ENCODE measurements at regions not wholly inside any gene's neighbourhood (a gene's known extent, or its start where the extent isn't known, plus 50 kb on each side); places are given as distances from the start of the nearest gene placed in this dataset.
A peak's percentile ranks its signal among the peaks of the same experiment; 100 is the strongest.

- DNase-seq (ENCODE audit: low spot score): no peak
These were observed 246.2 kb downstream of the LRFN2 start for GRCh38 chr6:40340957-40341356.

- no peak for DNase-seq (ENCODE audit: low spot score)
These were observed 247.0 kb downstream of the LRFN2 start for GRCh38 chr6:40340196-40340595.

- no peak for DNase-seq (ENCODE audit: low spot score)
These were observed 248.9 kb downstream of the LRFN2 start for GRCh38 chr6:40338306-40338705.

- no peak for DNase-seq (ENCODE audit: low spot score)
These were observed 250.0 kb downstream of the LRFN2 start for GRCh38 chr6:40336940-40337760.

DNA sequence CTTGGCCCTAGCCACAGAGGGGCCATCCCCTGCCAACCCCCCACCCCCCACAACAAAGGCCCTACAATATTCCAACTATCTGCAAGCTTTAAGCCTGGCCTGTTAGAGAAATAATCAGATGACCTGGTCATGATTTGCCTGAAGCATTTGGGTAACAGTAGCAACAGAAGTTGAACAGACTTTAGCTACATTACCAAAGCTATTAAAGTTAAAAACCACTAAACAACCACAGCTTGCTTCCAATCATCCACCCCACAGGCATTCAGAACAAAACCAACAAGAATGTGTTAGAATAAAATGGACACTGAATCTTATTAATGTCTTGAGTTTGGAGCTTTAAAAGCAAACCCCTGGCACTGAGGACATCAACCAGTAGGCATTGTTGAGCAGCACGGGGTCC lies 250.9 kb downstream of the LRFN2 start:
- no peak for DNase-seq (ENCODE audit: low spot score)

DNA sequence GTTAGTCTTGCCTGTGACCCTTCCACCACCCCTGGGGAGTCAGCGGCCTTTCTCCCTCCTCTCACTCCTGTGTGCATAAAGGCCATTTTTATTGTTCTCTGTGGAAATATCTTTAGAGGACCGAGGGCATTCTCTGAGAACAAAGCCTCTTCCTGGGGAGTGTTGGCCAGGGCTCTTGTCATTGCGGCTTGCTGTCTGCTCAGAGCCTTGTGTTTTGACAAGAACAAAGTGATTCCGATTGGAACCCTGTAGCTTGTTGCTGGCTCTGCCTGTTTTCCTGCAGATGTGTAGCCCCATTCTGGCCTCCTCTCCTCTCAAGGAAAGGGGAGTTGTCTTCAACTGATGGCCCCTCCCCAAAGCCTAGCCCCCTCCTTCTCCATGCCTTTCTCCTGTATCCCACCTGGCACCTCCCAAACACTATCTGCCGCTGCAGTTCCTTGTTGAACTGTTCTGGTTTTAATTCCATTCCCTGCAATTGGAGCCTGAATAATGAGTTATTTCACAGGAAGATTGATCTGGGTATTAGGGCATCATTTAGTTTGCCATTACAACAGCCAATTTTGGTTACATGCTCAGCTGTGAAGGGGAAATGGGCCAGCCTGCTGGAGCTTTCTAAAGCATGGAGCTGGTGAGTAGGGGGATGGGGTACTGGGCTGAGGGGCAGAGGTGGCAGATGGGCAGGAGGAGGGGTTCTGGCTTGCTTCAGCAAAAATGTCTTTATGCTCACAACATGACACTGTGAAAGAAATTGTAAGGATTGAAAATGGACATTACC lies 252.5 kb downstream of the LRFN2 start:
- no peak for DNase-seq (ENCODE audit: low spot score)

DNA sequence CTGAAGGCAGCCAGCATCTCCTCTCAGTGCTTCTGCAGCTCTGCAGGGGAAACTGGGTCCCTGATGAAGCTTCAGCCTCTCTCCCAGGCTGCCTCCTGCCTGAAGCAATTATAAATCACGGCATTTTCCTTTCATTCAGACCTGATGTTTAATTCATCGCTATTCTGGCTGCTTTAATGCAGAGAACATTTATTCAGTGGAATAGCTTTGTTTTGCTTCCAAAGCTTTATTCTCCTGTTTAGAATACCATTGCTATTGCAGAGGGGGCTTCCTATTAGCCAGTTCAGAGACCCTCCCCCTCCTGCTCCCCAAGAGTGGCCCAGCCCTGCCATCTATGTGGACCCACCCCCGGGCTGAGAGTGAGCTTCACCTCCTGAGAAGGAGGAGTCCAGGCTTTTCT lies 255.6 kb downstream of the LRFN2 start:
- no peak for DNase-seq (ENCODE audit: low spot score)

DNA sequence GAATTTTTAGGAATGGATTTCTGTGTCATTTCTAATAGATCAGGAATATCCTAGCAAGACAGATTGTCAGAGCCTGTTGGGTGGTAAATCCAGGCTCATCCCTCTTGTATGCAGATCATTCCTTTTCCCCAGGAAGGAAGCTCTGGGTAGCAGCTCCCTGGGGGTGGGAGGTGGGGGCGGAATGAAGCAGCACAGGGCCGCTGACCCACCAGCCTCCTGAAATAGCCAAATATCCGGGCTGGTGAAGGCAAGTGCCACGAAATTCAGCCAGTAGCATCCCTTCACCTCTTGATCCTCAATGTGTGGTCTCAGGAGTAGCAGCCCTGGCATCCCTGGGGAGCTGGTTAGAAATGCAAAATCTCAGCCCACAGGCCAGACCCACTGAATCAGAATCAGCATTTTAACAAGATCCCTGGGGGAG lies 256.9 kb downstream of the LRFN2 start:
- no peak for DNase-seq (ENCODE audit: low spot score)

GRCh38 chr6:40328986-40329545 lies 258.1 kb downstream of the LRFN2 start:
- no peak for DNase-seq (ENCODE audit: low spot score)

GRCh38 chr6:40328386-40328985 lies 258.7 kb downstream of the LRFN2 start:
- DNase-seq (ENCODE audit: low spot score): peak; percentile 9

DNA sequence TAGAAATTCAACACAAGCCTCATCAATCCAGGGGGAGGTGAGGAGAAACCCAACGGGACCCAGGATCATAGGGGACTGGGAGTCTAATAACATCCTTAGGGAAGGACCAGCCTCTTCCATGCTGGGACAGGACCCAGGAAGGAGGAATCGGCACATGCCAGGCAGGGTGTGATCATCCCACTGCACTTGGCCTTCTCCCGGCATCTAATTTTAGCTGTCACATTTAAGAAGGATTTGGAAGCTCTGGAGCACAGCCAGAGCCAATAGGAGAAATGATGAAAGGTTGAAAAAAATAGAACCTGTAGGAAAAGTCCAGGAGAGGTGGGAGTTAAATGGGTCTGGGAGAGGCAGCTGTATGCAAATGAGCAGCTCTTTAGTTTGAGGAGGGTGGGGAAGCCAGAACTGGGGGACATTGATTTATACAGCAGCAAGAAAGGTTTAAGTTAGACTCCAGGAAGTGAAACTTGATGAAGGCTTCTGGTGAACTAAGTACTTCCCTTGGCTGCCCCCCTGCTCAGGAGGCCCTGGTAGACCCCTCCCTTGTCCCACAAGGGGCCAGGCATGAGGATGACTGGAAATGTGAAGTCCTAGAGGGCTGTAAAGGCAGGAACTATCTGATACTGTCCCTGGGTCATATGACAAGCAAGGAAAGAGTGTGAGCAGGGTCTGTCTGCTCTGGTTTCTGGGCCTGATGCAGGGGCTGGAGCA lies 260.3 kb downstream of the LRFN2 start:
- DNase-seq (ENCODE audit: low spot score): no peak

DNA sequence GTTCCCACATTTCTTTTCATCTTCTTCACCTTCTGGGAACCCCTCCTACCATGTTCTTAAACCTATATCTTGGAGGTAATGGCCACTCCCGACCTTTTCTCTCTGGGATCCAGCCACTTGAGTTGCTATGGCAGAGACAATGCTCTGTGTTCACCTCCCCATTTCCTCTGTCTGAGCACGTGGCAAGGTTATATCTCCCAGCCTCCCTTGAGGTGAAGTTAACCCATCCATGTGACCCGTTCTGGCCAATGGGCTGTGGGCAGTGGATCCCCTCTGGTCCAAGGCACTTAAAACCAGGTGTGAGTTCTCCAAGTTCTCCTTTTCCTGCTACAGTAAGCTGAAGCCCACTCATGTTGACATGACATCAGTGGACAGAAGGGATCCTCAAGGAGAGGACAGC lies 261.4 kb downstream of the LRFN2 start:
- no peak for DNase-seq (ENCODE audit: low spot score)

DNA sequence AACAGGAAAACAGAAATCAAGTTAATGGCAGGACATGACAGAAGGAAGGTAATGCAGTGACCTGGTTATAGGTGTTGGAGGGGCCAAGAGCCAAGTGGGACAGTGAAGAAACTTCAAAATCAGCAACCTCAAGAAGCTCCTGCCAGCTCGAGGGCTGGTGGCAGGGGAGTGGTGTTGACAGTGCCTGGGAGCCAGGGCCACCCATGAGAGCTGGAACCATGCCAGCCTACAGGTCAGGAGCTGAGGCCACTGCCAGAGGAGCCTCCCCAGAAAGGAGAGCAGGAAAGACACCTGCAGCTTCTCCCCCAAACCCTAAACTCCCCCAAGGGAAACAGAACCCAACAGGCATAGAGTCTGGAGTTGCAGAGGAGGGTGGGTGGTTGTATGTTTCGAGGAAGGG lies 262.1 kb downstream of the LRFN2 start:
- DNase-seq (ENCODE audit: low spot score): no peak

GRCh38 chr6:40323881-40324634 lies 263.1 kb downstream of the LRFN2 start:
- no peak for DNase-seq (ENCODE audit: low spot score)

DNA sequence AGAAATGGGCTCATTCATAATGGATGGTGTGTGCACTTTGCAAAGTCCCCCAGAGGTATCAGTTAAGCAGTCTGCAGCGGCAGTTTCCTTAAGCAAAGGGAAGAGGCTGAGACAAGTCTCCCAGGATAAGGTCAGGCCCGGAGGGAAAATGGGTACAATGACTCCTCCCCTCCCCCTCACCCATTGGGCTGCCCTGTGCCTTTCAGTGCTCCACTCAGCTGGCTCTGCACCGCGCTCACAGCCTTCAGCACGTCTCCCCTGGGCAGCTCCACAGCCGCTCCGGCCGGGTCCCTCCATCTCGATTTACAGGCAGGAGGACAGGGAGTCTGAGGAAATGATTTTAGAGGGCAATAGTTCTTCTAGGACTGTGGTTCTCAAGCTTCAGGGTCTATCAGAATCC lies 264.8 kb downstream of the LRFN2 start:
- no peak for DNase-seq (ENCODE audit: low spot score)

DNA sequence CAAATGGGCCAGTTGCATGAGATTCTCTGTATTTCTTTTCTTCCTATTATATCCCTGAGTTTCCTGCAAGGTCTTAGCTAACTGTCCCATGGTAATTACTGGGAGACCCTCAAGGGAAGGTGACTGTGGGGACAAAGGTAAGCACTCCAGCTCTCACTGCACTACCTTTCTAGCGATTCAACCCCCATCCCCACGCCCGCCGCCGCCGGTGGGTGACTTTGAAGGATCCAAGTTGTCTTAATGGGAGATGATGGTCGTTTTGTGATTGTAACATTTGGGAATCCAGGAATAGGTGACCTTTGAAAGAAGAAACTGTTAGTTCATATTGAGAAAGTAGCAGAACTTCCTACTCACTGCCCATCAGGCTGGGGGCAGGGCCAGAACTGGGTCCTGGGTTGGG lies 265.5 kb downstream of the LRFN2 start:
- DNase-seq (ENCODE audit: low spot score): no peak

- DNase-seq (ENCODE audit: low spot score): no peak
These were observed 266.2 kb downstream of the LRFN2 start for GRCh38 chr6:40320947-40321346.

GRCh38 chr6:40320441-40320840 lies 266.7 kb downstream of the LRFN2 start:
- DNase-seq (ENCODE audit: low spot score): no peak

- DNase-seq (ENCODE audit: low spot score): no peak
These were observed 268.0 kb downstream of the LRFN2 start for GRCh38 chr6:40319124-40319523.

DNA sequence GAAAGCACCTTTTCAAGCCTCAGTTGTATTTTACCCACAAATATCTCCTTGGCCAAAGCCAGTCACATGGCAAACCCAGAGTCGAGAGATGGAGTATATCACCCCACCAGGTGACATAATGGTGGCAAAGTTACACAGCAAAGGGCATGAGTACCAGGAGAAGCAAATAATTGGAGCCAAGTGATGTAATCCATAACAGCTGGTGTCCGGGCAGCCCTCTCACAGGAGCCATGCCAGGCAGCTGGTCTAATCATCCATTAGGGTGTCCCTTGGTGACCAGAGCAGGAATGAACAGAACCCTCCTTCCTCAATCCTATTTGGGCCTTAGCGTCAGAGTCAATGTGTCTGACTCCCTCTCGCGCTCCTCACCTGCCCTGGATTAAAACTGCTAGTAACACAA lies 272.1 kb downstream of the LRFN2 start:
- no peak for DNase-seq (ENCODE audit: low spot score)

DNA sequence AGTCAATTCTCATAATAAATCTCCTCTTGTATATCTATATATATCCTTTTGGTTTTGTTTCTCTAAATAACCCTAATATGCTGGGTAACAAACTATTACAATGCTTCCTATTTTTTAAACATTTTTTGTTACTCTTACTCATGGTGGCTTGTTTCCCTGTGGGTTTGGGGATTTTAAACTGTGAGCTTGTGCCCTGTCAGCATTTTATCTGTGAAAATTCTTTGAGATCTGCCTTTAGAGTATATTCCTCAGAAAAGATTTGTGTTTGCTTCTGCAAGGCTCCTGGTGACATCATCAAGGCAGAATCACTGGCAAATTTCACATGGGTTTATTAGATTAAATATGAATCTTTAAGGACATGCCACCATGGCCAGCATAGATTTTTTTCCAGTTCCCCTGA lies 273.6 kb downstream of the LRFN2 start:
- DNase-seq (ENCODE audit: low spot score): no peak

All from activated CD4-positive, alpha-beta T cell treated with anti-CD3 and anti-CD28 coated beads, Interleukin-2, Interleukin-4, amounts not matched to agents 100 ng/mL and 50 ng/mL, durations not matched to agents 16 hours and 8 hours (primary cell).